HG03039 (cell line): ENCODE measurements at regions not wholly inside any gene's neighbourhood (a gene's known extent, or its start where the extent isn't known, plus 50 kb on each side); places are given as distances from the start of the nearest gene placed in this dataset.

Source experiments
- ATAC-seq: cut with Tn5 transposase; IDR thresholded peaks from one replicate; pipeline ENCODE4 v1.9.1; 2021; ENCODE audit warnings: mild to moderate bottlenecking, moderate library complexity; ENCODE audit not compliant: unreplicated experiment

GRCh38 chr13:44271031-44271455 lies 102.6 kb upstream of the SERP2 start:
- no peak for ATAC-seq

GRCh38 chr13:44271473-44271872 lies 102.2 kb upstream of the SERP2 start:
- ATAC-seq = no peak

- no peak for ATAC-seq
These were observed 101.7 kb upstream of the SERP2 start for GRCh38 chr13:44271915-44272341.

GRCh38 chr13:44272692-44273091 lies 100.9 kb upstream of the SERP2 start:
- no peak for ATAC-seq

- no peak for ATAC-seq
These were observed 100.4 kb upstream of the SERP2 start for GRCh38 chr13:44273216-44273615.

- ATAC-seq = peak; percentile 91
These were observed 99.4 kb upstream of the SERP2 start for GRCh38 chr13:44273991-44274770.

- no peak for ATAC-seq
These were observed 98.8 kb upstream of the SERP2 start for GRCh38 chr13:44274771-44275205.

GRCh38 chr13:44275381-44275780 lies 98.2 kb upstream of the SERP2 start:
- no peak for ATAC-seq

- ATAC-seq = no peak
These were observed 97.6 kb upstream of the SERP2 start for GRCh38 chr13:44276061-44276460.

GRCh38 chr13:44277459-44277858 lies 96.2 kb upstream of the SERP2 start:
- ATAC-seq = no peak

GRCh38 chr13:44278166-44278565 lies 95.5 kb upstream of the SERP2 start:
- ATAC-seq = no peak

GRCh38 chr13:44280456-44280855 lies 93.2 kb upstream of the SERP2 start:
- no peak for ATAC-seq

- ATAC-seq = no peak
These were observed 92.2 kb upstream of the SERP2 start for GRCh38 chr13:44281252-44282000.

- ATAC-seq = no peak
These were observed 90.0 kb upstream of the SERP2 start for GRCh38 chr13:44283600-44283999.

GRCh38 chr13:44287958-44288357 lies 85.7 kb upstream of the SERP2 start:
- no peak for ATAC-seq

GRCh38 chr13:44292545-44292944 lies 81.1 kb upstream of the SERP2 start:
- ATAC-seq = no peak

GRCh38 chr13:44293374-44293773 lies 80.2 kb upstream of the SERP2 start:
- no peak for ATAC-seq

- ATAC-seq = no peak
These were observed 79.5 kb upstream of the SERP2 start for GRCh38 chr13:44293908-44294735.

GRCh38 chr13:44294876-44295275 lies 78.7 kb upstream of the SERP2 start:
- no peak for ATAC-seq

GRCh38 chr13:44296856-44297255 lies 76.8 kb upstream of the SERP2 start:
- no peak for ATAC-seq

GRCh38 chr13:44298314-44298713 lies 75.3 kb upstream of the SERP2 start:
- no peak for ATAC-seq
